A549 (cell line): ENCODE measurements at regions not wholly inside any gene's neighbourhood (a gene's known extent, or its start where the extent isn't known, plus 50 kb on each side); places are given as distances from the start of the nearest gene placed in this dataset.

Experiments used
- ATAC-seq, 2 experiments: fragments of 200-7000 bp in 1 of 2; fragments of >200 bp in 1 of 2; cut with Nextera tagmentation in 1 of 2; cut with Tn5 transposase in 1 of 2; 3 replicates each; pipeline versions ENCODE4 v1.8.0 to v1.9.1; 2018 to 2020; ENCODE audit warnings: mild to moderate bottlenecking in 1 of 2, moderate library complexity in 1 of 2
- CTCF ChIA-PET: fragments of 300-600 bp; sonication (Branson Sonifier 250); formaldehyde crosslinking; extraction: SDS; loops from one replicate; lab custom pipeline; 2021; ENCODE audit warnings: antibody characterized with exemption, inconsistent platforms; lab: Yijun Ruan, JAX
- POLR2A ChIA-PET: fragments of 350-600 bp; formaldehyde crosslinking; extraction: SDS; loops from one replicate; lab custom pipeline; 2021; ENCODE audit warnings: antibody characterized with exemption, inconsistent platforms; lab: Yijun Ruan, JAX
- DNase-seq, 2 experiments: peaks; one replicate each; pipeline versions ENCODE4 v3.0.0 to v3.0.0-alpha.2; 2011 to 2016; ENCODE audit warnings: low read depth in 1 of 2, low spot score in 1 of 2
- FAIRE-seq: peaks from 2 replicates; lab custom pipeline; 2011; peaks lifted over from hg19 to GRCh38; lab: Jason Lieb, UNC
- H3K27ac ChIP-seq, 2 experiments: fragments of >200 bp; sonication (Bioruptor Twin); formaldehyde crosslinking; 3 replicates each; pipeline ENCODE4 v1.5.1; 2016 to 2017
- H3K4me1 ChIP-seq: fragments of >200 bp; sonication (Bioruptor Twin); formaldehyde crosslinking; 3 replicates; pipeline ENCODE4 v1.6.1; 2016
- H3K4me2 ChIP-seq: fragments of >200 bp; sonication (Bioruptor Twin); formaldehyde crosslinking; 3 replicates; pipeline ENCODE4 v1.6.1; 2016
- H3K4me3 ChIP-seq: fragments of >200 bp; sonication (Bioruptor Twin); formaldehyde crosslinking; 3 replicates; pipeline ENCODE4 v1.5.1; 2016
- H3K9me3 ChIP-seq: fragments of >200 bp; sonication (Bioruptor Twin); formaldehyde crosslinking; 3 replicates; pipeline ENCODE4 v1.6.1; 2016
- HEYL ChIP-seq: fragments of 250-450 bp; sonication (Bioruptor Pico); IDR thresholded peaks from 2 replicates; pipeline ENCODE4 v1.8.0; 2021; ENCODE audit warnings: mild to moderate bottlenecking, moderate library complexity
- PHF8 ChIP-seq: fragments of 200-600 bp; sonication (generic); IDR thresholded peaks from 2 replicates; pipeline ENCODE4 v1.6.1; 2016; ENCODE audit warnings: low read depth, mild to moderate bottlenecking, antibody characterized with exemption, moderate library complexity, borderline replicate concordance
- WGBS: methylation state at CpG from one replicate; pipeline ENCODE4 v1.1.6; 2017; ENCODE audit errors: missing lambda C conversion rate; 5-methylcytosine and 5-hydroxymethylcytosine counted together
- small RNA-seq, 6 experiments: library from RNA; depleted of rRNA; stranded (forward); fragments of <200 nt; gene quantifications; one replicate each; pipeline ENCODE3, GENCODE V24; 2012
- TF ChIP-seq, protein P1 (sequence below): fragments of 200-600 bp; sonication (generic); IDR thresholded peaks from 2 replicates; pipeline ENCODE4 v1.6.1; 2016; ENCODE audit warnings: antibody characterized with exemption, mild to moderate bottlenecking, moderate library complexity

DNA sequence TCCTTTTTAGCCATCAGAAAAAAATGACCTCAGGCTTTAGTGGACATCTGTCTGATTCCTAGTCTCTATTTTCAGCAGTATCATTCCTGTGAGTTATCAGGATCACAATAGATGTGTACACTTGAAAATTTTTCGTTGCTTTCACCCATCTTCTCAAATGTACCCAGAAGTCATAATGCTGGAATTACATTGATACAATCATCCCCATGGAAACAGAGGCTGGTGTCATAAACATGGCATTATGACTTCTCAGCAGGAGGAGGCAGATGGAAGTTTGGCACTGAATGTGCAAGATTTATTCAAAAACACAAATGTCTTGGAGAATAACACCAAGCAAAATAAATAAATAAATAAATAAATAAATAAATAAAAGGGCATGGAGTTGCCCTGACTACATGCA, 292.5 kb downstream of the PHKB start:
- POLR2A ChIA-PET: no interaction called here
- WGBS: 0% methylated on average over 1 of the region's 1 CpG
- no peak overlapping the region for H3K27ac ChIP-seq
- CTCF ChIA-PET: no interaction called here
- no peaks in the 10 kb centered on the region for H3K4me1 ChIP-seq
- TF ChIP-seq PHF8: no peak
- TF ChIP-seq, protein P1, sequence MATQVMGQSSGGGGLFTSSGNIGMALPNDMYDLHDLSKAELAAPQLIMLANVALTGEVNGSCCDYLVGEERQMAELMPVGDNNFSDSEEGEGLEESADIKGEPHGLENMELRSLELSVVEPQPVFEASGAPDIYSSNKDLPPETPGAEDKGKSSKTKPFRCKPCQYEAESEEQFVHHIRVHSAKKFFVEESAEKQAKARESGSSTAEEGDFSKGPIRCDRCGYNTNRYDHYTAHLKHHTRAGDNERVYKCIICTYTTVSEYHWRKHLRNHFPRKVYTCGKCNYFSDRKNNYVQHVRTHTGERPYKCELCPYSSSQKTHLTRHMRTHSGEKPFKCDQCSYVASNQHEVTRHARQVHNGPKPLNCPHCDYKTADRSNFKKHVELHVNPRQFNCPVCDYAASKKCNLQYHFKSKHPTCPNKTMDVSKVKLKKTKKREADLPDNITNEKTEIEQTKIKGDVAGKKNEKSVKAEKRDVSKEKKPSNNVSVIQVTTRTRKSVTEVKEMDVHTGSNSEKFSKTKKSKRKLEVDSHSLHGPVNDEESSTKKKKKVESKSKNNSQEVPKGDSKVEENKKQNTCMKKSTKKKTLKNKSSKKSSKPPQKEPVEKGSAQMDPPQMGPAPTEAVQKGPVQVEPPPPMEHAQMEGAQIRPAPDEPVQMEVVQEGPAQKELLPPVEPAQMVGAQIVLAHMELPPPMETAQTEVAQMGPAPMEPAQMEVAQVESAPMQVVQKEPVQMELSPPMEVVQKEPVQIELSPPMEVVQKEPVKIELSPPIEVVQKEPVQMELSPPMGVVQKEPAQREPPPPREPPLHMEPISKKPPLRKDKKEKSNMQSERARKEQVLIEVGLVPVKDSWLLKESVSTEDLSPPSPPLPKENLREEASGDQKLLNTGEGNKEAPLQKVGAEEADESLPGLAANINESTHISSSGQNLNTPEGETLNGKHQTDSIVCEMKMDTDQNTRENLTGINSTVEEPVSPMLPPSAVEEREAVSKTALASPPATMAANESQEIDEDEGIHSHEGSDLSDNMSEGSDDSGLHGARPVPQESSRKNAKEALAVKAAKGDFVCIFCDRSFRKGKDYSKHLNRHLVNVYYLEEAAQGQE: no peak
- no peak for TF ChIP-seq HEYL (CRISPR knock-in tag)
- H3K9me3 ChIP-seq: no peaks in the 10 kb centered on the region
- H3K4me3 ChIP-seq: no peak overlapping the region
- DNase-seq (no peak), FAIRE-seq (no peak), ATAC-seq (no peak)
- no peak overlapping the region for H3K4me2 ChIP-seq

Small RNAs in the stretch of these regions (small RNA-seq; reads per million reads assigned to genes)
- 0 reads per million in 6 experiments for gene AC141846.1
